C4-2B (cell line): ENCODE measurements at regions not wholly inside any gene's neighbourhood (a gene's known extent, or its start where the extent isn't known, plus 50 kb on each side); places are given as distances from the start of the nearest gene placed in this dataset.

ENCODE experiments used
- ZFX ChIP-seq: fragments of 450-650 bp; IDR thresholded peaks from 2 replicates; pipeline ENCODE4 v1.6.1; 2017
- TF ChIP-seq, protein P1 (sequence below): fragments of 450-650 bp; conservative IDR thresholded peaks from 2 replicates; pipeline ENCODE4 v1.5.1; 2017; ENCODE audit warnings: mild to moderate bottlenecking

DNA sequence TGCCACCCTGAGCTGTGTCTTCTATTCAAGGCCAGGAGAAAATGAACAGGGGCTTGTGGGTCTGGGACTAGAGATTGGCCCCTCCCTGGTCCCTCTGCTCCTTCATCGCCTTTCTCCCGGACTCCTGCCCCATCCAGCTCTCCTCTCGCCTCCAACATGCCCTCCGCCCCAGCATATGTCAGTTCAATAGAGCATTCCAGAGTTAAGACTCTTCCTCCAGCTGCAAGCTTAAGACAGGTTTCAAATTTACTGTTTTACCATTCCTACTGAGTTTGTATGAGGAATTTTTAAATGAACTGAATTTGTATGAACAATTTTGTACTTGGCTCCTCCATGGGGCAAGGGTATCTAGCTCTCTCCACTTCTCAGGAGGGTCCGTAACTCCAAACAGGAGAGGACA is 195.6 kb downstream of the TBC1D2B start:
- TF ChIP-seq, protein P1, sequence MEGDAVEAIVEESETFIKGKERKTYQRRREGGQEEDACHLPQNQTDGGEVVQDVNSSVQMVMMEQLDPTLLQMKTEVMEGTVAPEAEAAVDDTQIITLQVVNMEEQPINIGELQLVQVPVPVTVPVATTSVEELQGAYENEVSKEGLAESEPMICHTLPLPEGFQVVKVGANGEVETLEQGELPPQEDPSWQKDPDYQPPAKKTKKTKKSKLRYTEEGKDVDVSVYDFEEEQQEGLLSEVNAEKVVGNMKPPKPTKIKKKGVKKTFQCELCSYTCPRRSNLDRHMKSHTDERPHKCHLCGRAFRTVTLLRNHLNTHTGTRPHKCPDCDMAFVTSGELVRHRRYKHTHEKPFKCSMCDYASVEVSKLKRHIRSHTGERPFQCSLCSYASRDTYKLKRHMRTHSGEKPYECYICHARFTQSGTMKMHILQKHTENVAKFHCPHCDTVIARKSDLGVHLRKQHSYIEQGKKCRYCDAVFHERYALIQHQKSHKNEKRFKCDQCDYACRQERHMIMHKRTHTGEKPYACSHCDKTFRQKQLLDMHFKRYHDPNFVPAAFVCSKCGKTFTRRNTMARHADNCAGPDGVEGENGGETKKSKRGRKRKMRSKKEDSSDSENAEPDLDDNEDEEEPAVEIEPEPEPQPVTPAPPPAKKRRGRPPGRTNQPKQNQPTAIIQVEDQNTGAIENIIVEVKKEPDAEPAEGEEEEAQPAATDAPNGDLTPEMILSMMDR: no peak
- TF ChIP-seq ZFX: no peak
